GM18868 (cell line): ENCODE measurements at regions not wholly inside any gene's neighbourhood (a gene's known extent, or its start where the extent isn't known, plus 50 kb on each side); places are given as distances from the start of the nearest gene placed in this dataset.

ENCODE experiments used
- ATAC-seq: cut with Tn5 transposase; IDR thresholded peaks from one replicate; pipeline ENCODE4 v1.9.1; 2021; ENCODE audit warnings: mild to moderate bottlenecking, moderate library complexity; ENCODE audit not compliant: unreplicated experiment

DNA sequence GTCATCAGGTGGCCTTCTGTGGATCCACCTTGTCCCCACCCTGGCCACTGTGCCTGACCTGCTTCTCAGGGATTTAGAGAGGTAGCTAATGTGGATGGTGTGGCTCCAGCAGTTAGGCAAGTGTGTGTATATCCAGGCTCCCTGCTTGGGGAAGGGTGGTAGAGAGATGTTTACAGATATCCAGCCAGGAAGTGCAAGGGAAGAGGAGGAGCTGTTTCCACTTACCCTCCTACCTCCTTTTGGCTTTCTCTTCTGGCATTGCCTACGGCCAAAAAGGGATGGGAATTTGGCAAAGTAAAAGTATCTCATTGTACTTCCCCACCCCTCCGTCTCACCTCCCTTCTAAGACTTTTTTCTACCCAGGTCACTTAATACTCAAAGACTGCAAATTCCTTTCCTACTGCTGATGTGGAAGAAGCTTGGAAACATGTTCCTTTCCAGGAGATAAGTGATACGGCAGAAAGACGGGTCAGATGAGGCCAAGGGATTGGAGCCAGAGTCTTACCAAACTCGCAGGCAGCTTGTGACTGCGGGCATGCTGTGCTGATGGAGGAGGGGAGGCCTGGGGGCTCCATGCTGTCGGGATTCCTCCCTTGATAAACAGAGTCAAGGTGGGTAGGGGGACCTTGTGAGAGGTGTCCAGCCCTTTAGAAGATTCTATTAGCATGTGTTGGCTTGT lies 253.4 kb downstream of the PRL start:
- ATAC-seq, result no peak

DNA sequence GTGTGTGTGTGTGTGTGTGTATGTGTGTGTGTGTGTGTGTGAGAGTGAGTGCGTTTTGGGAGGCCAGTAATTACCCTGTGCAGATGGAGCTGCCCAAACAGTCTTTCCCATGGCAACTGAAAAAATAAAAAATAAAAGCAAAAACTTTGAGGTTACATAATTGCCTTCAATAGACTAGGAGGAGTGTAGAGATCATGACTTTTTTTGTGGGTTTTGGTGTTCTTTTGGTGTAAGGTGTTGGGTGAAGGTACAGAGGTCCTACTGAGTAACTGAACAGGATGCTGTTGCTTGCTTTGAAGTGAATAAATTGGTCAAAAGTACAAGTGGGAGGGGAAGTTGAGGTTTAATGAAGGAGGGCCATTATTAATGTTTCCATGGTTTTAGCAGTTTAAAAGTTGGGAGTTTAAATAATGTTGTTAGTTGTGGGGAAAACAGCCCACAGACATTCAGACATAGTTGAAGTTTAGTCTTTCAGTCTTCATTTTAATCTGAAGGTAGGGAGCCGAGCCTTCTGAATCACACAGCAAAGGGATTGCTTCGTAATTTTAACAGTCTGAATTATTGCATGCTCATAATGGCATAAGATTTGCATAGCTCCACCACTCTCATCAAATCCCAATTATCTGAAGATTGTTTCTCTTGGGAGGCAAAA lies 251.4 kb downstream of the PRL start:
- no peak for ATAC-seq

DNA sequence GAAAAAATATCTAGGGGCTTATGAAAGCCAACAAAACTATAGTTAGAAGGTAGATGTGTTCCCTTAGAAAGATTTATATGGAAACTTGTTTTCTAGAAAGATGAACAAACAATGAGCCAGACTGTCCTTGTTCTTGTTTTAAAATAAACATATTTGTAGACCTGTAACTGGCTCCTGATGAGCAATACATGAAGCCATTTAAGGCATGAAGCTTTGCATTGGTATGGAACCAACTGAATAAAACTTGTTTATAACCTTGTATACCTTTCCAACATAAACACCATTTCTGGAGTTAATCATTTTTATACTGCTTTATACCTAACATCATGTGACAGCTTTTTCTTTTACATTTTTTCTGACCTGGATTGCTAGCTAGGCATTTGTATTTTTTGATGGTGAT lies 247.8 kb downstream of the PRL start:
- ATAC-seq, result no peak

DNA sequence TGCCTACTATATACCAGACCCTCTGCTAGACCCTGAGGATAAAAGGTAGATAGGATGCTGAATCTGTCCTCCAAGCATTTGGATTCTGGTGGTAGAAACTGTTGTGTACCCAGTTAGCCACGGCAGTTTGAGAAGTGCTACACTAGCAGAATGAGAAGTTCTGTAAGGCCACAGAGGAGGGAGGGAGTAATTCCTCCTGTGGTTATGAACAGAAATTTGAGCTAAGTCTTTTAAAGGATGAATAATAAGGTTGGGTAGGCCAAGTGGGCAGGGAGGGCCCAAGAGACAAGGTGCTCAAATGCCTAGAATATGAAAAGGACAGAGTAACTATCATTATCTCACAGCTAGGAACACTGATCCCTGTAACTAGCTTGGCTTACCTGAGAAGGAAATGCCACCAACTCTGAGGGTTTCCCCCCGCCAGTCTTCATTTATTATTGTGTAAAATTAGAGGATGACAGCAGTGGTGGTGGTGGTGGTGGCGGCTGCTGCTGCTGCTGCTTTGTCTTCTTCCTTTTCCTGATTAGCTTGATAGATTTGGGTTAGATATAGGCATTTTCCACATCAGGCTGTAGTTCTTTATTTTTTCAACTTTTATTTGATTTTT lies 243.3 kb downstream of the PRL start:
- peak; percentile 56 for ATAC-seq

DNA sequence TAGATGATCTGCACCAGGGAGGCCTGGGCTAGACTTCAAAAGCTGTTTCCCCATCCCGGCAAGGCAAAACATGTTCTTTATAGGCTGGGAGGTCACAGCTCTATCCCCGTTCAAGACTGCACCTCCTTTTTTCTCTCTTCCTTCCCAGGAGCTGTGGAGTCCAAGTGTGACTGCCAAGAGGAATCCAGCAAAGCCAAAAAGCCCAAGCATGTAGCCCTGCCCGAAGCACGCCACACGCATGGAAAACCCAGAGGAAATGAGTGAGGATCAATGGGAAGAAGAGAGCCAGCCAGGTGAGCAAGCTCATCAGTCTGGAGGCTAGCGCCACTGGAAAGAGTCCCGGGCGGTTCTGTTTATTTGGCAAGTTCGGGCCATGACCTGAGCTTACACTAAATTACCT lies 240.4 kb downstream of the PRL start:
- no peak for ATAC-seq

DNA sequence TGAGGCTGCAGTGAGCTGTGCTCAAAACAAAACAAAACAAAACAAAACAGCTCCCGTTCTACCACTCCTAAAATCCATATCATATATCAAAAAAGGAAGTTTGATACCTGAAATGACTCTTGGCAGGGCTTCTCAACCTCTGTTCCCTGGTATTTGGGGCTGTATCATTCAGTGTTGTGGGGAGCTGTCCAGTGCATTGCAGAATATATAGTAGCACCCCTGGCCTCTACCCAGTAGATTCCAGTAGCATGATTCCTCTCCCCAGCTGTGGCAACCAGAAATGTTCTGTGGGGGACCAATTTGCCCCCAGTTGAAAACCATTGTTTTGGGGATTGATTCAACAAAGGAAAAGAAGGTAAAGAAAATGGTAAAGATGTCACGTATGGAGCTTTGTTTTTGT lies 238.9 kb downstream of the PRL start:
- no peak for ATAC-seq

DNA sequence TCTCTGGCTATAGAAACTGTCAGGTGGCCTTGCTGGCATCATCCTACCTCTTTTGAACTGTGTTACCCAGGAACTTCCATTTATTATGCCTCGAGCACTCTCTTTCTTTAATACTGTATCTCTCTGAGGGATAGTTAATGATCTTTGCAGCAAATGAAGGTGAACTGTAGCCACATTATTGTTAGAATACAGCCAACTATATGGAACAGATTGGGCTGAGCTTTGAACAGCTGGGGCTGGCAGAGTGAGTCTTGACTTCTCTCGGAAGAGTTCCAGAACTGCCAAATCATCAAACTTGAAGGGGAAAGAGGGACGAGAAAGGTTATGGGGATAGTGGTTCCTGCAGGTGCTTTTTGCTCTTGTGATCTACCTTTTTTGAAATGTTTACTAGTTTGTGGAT lies 237.7 kb downstream of the PRL start:
- ATAC-seq, result no peak

DNA sequence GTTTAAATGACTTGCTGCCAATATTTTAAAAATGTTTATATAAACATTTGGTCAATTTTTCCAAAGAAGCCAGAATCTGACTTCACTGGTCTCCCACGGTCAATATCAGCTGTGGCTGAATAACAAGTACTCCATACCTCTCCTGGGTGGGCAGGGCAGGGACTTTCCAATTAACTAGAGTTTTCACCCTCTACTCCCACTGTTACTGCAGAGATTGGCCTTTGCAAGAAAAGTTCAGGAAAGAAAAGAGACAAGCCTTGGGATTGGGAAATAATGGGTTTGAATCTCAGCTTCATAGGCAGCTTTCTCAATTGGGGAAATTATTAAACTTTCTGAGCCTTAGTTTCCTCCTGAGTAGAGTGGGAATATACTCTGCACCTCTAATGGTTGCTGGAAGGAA lies 236.9 kb downstream of the PRL start:
- no peak for ATAC-seq

DNA sequence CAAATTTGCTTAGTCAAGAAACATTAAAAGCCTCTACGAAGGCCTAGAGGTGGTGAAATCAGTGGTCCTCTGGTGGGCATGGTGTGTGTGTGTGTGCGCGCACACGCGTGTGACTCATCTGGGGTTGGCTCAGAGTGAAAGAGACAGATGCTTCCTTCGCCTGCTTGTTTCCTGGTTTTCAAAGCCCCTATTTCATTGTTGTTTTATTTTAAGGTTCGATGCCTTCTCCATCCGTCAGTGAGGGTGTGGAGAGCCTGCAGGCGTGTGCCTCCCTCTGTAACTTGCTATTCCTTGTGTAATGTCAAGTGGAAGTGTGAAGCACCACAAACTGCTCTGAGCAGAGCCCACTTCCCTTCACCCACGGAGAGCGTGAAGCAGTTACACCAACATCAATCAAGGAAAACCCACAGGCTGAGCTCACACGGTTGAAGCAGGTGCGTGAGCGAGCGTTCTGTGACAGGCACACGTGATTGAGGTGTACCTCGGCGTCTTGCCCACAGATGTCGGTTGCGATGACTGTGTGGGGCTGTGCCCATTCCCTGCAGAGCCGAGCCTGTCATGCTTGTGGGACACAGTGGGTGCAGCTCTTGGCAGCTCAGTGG lies 233.9 kb downstream of the PRL start:
- peak; percentile 72 for ATAC-seq

DNA sequence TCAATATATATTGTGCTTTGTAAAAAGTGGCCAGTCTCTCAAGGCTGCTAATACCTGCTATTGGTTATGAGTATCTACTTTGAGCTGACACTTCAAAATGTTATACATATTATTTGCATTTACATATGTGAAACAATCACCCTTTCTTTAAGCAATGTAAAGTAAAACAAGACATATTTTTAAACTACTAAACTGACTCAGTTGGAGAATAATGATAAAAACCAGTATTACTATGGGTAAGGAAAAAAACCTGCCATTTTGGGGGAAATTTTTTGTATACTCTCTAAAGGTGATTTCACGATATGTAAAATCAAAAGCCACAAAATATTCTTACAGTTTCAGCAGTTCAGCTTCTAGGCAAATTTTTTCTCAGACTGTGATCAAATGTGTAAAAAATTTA lies 232.3 kb downstream of the PRL start:
- ATAC-seq, result peak; percentile 22

DNA sequence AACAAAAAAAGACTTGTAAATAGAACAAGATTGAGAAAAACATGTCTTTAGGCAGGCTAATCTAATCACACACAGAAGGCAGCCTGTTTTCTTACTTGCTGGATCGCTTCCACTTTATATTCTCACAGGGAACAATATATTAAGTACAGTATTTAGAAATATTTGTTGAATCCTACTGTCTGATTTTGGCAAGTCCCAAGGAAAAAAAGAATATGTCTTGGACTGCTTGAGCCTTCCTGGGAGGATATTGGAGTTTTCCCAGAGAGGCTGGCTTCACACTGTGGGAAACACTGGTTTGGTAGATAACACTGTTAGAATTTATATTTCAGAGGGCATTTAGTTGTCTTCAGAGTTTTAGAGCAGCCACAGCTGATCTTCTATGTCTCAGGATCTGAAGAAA lies 229.7 kb downstream of the PRL start:
- no peak for ATAC-seq

DNA sequence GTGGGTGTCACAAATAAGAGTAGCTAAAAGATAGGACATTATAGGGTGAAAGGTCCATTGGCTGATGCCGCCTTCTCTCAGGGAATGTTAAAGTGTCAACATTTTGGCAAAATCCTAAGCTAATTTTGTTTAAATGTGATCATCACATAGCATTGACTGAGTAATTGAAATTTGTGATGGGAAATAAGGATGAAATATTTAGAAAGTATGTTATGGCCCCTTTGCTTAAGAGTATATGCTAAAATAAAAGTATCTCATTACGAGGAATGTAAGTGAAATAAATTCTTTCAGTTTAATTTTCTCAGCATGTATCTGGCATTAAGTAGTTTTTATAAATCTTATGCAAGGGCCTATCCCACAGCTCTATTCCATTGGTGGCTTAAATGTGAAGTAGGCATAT lies 229.2 kb downstream of the PRL start:
- ATAC-seq, result no peak

DNA sequence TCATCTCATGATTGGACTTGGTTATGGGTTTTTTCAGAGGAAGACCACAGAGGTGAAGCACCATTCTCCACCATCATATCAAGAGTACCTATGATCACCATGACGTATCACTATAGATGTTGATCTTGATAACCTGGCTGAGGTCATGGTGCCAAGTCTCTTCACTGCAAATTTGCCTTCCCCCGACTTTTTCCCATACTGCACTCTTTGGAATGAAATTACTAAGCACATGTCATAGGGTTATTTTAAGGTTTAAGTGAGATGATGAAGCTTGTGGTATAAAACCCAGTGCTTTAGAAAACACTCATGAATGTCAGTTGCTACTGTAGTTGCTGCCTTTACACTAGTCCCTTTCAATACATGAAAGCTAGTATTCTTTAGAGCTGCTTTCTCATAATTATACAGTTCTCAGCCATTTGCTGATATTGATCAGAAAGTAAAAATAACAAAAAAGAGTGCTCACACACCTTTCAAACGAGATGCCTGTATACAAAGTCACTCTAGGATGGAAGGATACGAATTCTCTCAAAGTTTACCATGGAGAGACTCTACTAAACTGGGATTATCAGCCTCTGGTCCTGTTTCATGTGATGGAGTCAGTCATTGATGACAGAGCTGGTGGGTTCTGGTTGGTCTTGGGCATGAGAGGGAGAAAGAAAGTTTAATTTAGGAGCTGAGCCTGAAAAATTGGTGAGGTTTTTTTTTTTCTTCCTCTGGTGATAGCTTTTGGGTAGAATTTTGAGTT lies 228.1 kb downstream of the PRL start:
- ATAC-seq, result peak; percentile 69

DNA sequence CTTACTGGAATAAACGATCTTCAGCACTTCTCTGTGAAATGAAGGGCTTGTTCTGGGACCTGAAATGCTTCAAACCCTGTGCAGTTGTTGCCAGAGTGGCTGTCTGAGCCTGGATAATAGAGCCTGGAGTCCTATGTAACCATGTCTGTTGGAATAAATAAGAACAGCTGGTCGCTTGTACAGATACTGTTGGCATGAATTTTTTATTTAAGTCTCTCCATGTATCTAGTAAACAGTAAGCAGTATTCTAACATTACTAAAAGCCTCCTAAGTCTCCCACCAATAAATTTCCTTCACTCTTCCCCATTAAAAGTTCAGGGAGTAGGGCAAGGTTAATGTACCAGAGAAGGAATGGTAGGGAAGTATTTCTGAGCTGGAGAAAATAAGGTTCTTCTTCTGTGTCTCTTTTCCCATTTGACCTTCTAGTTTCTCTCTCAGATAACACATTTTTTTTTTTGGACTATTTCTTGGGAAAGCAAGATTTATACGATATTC lies 227.5 kb downstream of the PRL start:
- ATAC-seq, result no peak

DNA sequence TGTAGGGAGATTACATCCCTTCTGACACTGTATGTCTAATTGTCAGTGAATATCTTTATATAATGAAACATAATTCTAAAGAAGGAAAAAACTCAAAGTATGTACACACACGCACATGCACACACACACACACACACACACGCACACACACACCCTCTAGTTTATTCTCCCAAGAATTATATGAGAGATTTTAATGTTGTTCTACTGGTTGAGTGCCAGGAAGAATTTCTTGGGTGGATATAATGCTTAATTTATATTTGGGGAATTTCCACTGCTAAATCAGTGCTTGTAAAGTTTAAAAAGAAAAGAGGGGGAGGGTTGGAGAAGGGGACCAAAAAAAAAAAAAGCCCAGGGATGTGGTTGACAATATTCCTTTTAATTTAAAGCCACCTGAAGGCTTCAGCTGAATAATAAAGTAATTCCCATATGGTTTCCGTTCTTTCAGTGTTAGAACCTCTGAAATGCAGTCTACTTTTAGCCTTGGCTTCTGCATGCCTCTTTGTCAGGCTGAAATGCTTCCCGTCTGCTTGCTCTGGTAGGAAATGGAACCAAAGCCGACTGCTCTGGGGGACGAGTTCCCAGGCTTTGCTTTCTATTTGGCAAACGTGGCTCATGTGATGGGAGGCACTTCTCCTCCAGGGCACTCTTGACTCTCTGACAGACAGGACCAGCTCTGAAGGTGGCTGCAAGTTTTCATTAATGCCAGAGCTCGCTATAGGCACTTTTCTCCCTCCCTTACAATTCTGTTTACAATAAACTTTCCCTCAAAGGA lies 225.4 kb downstream of the PRL start:
- ATAC-seq, result no peak

DNA sequence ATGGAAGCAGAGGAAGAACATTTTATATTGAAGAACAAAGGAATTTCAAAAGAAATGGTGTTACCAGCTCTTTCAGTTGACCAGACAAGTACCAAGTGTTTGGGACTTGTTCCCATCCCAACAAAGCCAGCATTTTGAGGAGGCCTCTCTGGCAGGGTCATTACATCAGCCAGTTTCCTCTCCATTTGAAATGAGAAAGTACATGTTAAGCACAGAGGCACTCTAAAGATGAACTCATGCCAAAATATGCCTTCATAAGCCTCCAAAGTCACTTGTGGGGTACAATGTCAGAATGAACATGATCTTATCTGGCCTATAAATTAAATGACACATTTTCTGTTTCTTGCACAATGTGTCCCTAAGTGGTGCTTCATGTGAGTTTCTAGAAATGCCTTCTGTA lies 223.9 kb downstream of the PRL start:
- ATAC-seq, result no peak

DNA sequence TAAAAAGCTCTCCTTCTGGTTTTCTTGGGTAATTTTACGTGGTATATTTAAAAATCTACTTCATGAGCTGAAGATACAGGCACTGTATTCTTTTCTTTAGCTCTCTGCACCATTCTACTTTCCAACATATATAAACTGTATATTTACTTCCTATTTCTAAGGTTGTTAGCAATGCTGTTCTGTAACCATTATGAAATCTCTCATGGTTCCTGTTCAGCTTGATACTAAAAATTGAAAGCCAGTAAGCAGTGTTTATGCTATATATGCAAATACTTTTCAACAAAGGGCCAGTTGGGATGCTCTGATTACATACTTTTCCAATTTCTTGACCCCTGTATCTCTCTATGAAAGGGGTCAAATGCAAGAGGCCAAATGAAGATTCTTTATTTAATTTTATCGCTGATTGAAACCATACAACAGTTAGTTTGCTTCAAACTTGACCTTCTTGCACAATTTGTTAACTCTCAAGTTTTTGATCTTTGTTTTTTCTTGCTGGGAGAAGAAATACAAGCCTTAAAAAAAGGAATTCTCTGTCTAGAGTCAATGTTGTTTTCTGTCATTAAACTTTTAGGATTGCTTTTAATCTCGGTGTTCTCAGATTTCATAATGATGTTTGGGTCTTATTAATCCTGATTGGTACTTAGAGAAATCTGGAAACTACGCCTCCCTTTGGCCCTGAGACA lies 223.2 kb downstream of the PRL start:
- ATAC-seq, result no peak

DNA sequence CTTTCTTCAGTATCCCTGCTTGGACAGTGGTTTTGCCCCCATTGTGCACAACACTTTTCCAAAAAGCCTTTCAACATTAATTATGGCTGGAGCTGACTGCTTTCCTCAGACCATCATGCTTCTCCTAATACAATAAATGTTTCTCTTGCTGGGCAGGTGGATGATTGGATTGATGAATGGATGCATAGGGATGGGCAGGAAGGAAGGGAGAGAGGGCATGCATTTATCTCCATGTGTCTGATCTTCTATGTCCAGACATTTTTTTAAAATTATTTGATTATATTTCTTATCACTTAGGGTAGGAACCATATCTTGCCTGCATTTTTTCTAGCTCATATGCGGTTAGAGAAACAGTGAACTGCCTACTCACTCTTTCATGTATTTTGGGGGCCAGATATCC lies 218.5 kb downstream of the PRL start:
- ATAC-seq, result no peak

DNA sequence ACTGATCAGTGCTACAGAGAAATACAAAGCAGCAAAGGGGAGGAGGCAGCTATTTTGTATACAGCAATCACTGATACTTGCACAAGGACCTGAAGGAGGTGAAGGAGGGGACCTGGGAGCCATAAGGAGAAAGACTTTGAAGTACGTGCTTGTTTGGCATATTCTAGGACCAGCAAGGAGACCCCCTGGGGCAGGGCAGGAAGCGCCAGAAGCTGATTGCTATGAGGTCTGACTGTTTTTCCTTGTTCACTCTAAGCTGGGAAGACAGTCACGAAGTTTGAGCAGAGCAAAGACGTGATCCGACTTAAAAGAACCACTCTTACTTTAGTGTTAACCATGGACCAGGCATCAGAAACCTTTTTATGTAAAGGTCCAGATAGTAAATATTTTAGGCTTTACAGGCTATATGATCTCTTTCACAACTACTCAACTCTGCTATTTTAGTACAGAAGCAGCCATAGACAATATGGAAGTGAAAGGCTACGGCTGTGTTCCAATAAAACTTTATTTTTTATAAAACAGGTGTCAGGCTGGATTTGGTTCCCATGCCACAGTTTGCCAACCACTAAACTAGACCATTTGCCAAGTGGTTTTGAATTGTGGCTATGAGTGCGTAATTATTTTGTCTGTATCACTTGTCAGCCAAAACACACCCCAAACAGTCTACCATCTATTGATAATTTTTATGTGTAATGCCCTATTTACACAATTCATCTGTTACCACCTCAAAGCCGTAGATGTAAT lies 217.9 kb downstream of the PRL start:
- ATAC-seq, result no peak
